ENCODE measurements at regions not wholly inside any gene's neighbourhood (a gene's known extent, or its start where the extent isn't known, plus 50 kb on each side); places are given as distances from the start of the nearest gene placed in this dataset.

DNA sequence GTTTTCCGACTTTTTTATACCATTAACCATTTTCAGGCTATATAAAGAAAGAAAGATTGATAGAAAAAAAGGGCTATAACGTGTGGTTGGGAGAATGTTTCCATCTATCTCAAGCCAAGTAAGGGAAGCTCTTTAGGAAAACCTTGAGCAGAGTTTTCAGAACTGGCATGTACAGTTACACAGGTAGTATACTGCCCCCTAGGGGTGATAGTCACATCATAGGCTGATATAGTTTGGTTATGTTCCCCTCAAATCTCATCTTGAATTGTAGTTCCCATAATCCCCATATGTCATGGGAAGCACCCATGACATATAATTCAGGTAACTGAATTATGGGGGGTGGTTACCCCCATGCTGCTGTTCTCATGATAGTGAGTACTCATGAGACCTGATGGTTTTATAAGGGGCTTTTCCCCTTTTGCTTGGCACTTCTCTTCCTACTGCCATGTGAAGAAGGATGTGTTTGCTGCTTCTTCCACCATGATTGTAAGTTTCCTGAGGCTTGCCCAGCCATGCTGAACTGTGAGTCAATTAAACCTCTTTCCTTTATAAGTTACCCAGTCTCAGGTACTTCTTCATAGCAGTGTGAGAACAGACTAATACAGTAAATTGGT lies 186.8 kb downstream of the TMA16 start:
- no peak for TF ChIP-seq EZH2 (optimal IDR thresholded peaks at IDR 0.05; ENCODE audit: low read depth, low read length)
- TF ChIP-seq, protein P1, sequence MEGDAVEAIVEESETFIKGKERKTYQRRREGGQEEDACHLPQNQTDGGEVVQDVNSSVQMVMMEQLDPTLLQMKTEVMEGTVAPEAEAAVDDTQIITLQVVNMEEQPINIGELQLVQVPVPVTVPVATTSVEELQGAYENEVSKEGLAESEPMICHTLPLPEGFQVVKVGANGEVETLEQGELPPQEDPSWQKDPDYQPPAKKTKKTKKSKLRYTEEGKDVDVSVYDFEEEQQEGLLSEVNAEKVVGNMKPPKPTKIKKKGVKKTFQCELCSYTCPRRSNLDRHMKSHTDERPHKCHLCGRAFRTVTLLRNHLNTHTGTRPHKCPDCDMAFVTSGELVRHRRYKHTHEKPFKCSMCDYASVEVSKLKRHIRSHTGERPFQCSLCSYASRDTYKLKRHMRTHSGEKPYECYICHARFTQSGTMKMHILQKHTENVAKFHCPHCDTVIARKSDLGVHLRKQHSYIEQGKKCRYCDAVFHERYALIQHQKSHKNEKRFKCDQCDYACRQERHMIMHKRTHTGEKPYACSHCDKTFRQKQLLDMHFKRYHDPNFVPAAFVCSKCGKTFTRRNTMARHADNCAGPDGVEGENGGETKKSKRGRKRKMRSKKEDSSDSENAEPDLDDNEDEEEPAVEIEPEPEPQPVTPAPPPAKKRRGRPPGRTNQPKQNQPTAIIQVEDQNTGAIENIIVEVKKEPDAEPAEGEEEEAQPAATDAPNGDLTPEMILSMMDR (IDR thresholded peaks at IDR 0.05; ENCODE audit: low read length) = peak; percentile 70
